ELF-1 (cell line): ENCODE measurements at regions not wholly inside any gene's neighbourhood (a gene's known extent, or its start where the extent isn't known, plus 50 kb on each side); places are given as distances from the start of the nearest gene placed in this dataset.

ENCODE experiments used
- DNase-seq: peaks from one replicate; pipeline ENCODE4 v3.0.0-alpha.2; 2016; ENCODE audit warnings: low read depth, low spot score

DNA sequence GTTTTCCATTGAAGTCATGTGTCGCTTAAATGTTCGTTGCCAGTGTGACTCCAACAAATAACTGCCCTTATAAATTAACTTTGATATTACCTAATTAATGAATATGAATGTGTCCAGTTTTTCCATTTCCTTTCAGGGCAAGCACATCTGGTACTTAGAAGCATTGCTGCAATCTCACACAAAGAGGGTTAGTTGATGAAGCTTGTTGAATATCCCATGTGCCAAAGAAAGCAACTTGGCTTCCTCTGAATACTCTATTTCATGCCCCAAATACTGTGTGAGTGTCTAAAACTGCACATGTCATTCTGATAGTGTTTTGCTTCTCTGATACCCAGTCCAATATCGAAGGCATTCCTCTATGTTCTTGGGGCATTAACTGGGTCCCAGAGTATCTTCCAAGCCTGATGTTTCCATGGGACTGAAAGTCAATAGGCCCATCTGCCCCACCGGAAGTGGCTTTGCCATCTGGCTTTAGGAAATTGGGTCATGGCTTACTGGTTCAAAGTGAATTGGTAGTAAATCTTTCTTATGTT is 75.8 kb upstream of the CNTN1 start:
- no peak for DNase-seq

DNA sequence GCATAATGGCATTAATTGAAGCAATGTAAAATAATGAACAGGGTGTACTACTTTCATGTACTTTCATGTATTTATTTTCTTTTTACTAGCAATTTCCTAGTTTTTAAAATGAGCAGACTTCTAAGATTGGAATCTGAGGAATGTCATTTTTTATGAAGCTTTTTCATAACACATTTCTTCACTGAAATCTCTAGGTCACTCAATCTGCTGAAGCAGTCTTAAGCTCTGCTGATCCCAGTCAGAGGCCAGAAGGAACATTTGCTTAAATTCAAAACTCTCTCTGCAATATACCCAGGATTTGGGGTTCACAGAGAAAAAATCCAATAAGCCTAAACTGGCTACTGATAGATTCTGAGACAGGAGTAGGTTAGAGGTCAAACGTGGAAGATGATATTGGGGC is 73.6 kb upstream of the CNTN1 start:
- DNase-seq: no peak

DNA sequence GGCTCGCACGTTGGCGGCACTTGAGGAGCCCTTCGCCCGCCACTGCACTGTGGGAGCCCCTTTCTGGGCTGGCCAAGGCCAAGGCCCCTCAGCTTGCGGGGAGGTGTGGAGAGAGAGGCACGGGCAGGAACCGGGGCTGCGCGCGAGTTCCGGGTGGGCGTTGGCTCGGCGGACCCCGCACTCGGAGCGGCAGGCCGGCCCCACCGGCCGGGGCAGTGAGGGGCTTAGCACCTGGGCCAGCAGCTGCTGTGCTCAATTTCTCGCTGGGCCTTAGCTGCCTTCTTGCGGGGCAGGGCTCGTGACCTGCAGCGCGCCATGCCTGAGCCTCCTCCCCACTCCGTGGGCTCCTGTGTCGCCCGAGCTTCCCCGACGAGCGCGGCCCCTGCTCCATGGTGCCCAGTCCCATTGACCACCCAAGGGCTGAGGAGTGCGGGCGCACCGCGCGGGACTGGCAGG is 71.6 kb upstream of the CNTN1 start:
- no peak for DNase-seq

DNA sequence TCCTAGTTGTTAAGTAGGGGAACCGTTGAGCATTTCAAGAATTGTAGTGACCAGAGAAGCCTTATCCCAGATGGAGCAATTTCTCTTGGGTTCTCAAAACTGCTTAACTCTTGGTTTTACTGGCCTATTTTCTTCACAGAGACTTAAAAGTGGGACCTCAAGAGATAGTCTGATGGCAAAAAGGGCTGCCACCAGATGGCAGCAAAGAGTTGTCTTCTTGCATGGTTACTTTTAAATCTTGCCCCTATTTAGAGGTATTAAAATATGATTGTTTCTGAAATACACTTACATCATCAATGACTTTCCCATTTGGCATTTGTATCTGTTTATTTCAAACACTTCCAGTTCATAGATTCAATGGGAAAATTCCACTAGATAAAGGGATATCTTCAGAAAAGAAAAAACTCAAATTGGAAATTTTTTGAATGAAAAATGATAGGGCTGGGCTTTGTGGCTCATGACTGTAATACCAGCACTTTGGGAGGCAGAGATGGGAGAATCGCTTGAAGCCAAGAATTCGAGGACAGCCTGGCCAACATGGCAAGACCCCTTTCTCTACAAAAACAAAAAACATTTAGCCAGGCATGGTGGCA is 69.9 kb upstream of the CNTN1 start:
- peak; percentile 58 for DNase-seq

DNA sequence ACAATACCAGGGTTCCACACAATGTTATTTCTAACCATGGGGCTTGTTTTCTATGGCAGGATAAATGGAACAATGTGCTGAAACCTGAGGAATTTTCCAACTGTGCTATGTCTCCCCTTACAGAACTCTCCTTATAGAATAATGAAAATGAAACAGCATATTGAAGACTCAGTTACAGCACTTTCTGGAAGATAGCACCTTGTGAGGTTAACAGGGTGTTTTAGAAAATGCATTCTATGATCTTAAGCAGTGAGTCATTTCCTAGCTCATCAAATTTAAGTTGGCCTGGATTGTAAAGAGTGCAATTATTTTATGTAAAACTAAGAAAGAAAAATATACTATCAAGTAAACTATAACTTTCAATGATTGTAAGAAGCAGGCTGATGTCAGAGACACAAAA is 60.1 kb upstream of the CNTN1 start:
- DNase-seq: no peak

DNA sequence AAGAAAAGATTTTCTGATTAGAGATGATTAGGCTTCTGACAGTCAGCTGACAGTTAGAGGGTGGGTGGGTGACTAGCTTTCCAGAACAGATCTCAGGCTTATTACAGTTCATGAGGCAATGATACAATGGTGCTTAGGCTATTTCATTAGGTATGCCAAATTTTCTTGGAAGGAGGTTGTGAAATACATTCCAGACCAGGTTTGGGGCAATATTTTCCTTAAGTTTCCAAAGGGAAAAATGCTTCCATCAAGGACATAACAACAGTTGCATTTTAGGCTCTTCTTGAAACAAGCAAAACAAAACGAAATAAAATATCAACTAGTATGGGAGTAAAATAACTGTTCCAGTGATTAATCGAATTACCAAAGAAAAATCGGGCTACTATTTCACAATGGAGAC is 59.3 kb upstream of the CNTN1 start:
- DNase-seq: no peak

DNA sequence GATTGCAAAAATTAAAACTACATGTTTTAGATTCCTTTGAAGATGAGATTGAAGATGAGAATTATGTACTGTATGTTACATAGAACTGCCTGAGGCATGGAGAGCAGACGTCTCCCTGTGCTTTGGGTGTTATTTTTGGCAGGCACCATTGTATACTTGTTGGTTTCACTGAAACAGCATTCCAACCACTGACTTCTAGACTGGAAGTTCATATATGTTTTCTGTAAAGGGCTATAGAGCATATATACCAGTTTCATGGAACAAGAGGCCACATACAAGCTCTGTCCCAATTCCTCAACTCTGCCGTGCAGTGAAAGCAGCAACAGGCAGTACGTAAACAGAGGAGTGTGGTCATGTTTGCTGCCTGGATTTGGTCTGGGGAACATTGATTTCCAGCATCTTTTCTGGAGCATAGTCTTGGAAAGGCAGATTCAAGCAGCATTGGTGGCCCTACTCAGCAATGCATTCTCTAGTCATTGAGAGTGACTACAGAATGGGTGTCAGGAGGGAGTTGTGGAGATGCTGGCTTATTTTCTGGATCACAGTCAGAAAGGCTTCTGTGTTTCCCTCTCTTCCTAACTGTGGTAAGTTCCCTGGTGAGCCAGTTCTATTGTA is 57.6 kb upstream of the CNTN1 start:
- no peak for DNase-seq

DNA sequence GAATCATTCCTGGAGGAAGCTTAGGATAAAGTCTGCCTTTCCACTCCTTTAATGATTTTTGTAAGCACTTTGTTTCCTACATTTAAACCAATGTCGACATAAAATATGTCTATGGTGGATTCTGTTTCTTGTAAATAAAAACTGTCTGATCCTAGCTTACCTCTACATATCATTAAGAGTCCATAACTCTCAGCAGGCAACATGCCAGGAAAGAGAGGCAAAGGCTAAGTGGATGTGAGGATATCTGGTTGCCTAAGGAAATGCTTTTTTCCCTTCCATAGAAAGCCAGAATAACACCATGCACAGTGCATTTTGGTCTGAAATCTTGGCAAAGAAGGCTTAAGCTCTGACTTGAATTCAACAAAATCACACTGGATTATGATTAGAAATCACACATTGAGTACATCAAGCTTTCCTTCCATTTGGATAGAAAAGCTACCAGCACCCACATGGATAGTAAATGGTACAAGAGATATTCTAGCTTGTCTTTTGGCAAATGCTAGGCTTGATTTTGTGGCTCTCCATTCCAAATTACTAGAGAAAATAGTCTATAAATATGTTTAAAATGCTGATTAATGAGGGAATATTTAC is 57.0 kb upstream of the CNTN1 start:
- DNase-seq: no peak
